Breast epithelium (tissue), 4 donors: ENCODE measurements at regions not wholly inside any gene's neighbourhood (a gene's known extent, or its start where the extent isn't known, plus 50 kb on each side); places are given as distances from the start of the nearest gene placed in this dataset.

Experiments
- DNase-seq, 2 donors: peaks; one replicate each; pipeline ENCODE4 v3.0.0-alpha.2; 2019; ENCODE audit warnings: low spot score in 2 of 2
- H3K27ac ChIP-seq, 2 donors: fragments of 200-600 bp; sonication (generic) in 1 of 2; one replicate each; pipeline ENCODE4 v1.5.1; 2016 to 2019; ENCODE audit warnings: mild to moderate bottlenecking in 1 of 2
- H3K27me3 ChIP-seq, 2 donors: fragments of 200-600 bp; sonication (generic) in 1 of 2; one replicate each; pipeline versions ENCODE4 v1.5.1 to v1.6.0; 2017 to 2019; ENCODE audit warnings: control low read depth in 1 of 2, mild to moderate bottlenecking in 1 of 2
- H3K36me3 ChIP-seq: fragments of 200-600 bp; one replicate; pipeline ENCODE4 v1.5.1; 2019
- H3K4me1 ChIP-seq, 2 donors: fragments of 200-600 bp; sonication (generic); one replicate each; pipeline ENCODE4 v1.5.1; 2016 to 2019; ENCODE audit warnings: control low read depth in 1 of 2
- H3K4me3 ChIP-seq, 3 donors: fragments of 200-600 bp; sonication (generic); 1 replicate in 2 of 3; 2 replicates in 1 of 3; pipeline ENCODE4 v1.5.1; 2016 to 2019; ENCODE audit warnings: mild to moderate bottlenecking in 3 of 3, moderate library complexity in 2 of 3
- H3K9me3 ChIP-seq, 2 donors: fragments of 200-600 bp; sonication (generic) in 1 of 2; one replicate each; pipeline ENCODE4 v1.5.1; 2016 to 2019; ENCODE audit warnings: control low read depth in 1 of 2
- POLR2A ChIP-seq: fragments of 450-650 bp; IDR thresholded peaks from one replicate; pipeline ENCODE4 v1.6.1; 2016; ENCODE audit warnings: antibody characterized with exemption, mild to moderate bottlenecking, moderate library complexity
- POLR2AphosphoS5 ChIP-seq, 3 donors: sonication (generic); formaldehyde crosslinking; IDR thresholded peaks; one replicate each; pipeline ENCODE4 v1.6.1; 2017; ENCODE audit warnings: antibody characterized with exemption in 3 of 3
- intact Hi-C: fragments of 100-400 bp; cut with DNase I; formaldehyde crosslinking; loops from one replicate; pipeline ENCODE4 v1.15.1; 2023; ENCODE audit warnings: low total_unique reads
- TF ChIP-seq, protein P1 (sequence below), 3 donors: fragments of 450-650 bp; IDR thresholded peaks; one replicate each; pipeline ENCODE4 v1.5.1; 2016 to 2017; ENCODE audit warnings: antibody characterized with exemption in 3 of 3, mild to moderate bottlenecking in 3 of 3, moderate library complexity in 3 of 3

DNA sequence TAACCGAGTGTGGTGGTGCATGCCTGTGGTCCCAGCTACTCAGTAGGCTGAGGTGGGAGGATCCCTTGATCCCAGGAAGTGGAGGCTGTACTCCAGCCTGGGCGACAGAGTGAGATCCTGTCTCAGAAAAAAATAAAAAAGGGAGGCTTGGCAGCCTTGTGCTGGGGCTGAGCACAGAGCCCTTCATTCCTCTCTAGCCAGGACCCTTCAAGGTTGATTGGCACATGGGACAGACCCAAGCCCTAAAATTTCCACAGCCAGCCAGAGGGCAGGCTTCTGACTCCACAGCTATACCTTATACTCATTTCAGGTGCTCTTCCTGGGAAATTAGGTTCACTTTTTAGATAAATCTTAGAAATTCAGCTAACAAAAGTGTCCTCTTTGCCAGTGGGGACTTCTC, 553.0 kb upstream of the CPEB2 start:
- H3K9me3 ChIP-seq, result no peaks in the 10 kb centered on the region
- TF ChIP-seq POLR2AphosphoS5 (IDR thresholded peaks at IDR 0.05) (no peak), POLR2A (no peak)
- TF ChIP-seq, protein P1, sequence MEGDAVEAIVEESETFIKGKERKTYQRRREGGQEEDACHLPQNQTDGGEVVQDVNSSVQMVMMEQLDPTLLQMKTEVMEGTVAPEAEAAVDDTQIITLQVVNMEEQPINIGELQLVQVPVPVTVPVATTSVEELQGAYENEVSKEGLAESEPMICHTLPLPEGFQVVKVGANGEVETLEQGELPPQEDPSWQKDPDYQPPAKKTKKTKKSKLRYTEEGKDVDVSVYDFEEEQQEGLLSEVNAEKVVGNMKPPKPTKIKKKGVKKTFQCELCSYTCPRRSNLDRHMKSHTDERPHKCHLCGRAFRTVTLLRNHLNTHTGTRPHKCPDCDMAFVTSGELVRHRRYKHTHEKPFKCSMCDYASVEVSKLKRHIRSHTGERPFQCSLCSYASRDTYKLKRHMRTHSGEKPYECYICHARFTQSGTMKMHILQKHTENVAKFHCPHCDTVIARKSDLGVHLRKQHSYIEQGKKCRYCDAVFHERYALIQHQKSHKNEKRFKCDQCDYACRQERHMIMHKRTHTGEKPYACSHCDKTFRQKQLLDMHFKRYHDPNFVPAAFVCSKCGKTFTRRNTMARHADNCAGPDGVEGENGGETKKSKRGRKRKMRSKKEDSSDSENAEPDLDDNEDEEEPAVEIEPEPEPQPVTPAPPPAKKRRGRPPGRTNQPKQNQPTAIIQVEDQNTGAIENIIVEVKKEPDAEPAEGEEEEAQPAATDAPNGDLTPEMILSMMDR (IDR thresholded peaks at IDR 0.05), result no peak
- DNase-seq, result no peak
- no peak overlapping the region for H3K27ac ChIP-seq
- no peaks in the 10 kb centered on the region for H3K36me3 ChIP-seq
- intact Hi-C loops, result no loop called here
- H3K4me3 ChIP-seq, result no peak overlapping the region
- no peaks in the 10 kb centered on the region for H3K4me1 ChIP-seq
- H3K27me3 ChIP-seq, result no peaks in the 10 kb centered on the region

- H3K36me3 ChIP-seq, result no peaks in the 10 kb centered on the region
- no peak for DNase-seq
- H3K9me3 ChIP-seq, result no peaks in the 10 kb centered on the region
- H3K4me1 ChIP-seq, result no peaks in the 10 kb centered on the region
- no peak for TF ChIP-seq POLR2A
- TF ChIP-seq, protein P1 (IDR thresholded peaks at IDR 0.05), result no peak
- no peak for TF ChIP-seq POLR2AphosphoS5 (IDR thresholded peaks at IDR 0.05)
- intact Hi-C loops, result no loop called here
- no peak overlapping the region for H3K27ac ChIP-seq
- H3K27me3 ChIP-seq, result no peaks in the 10 kb centered on the region
- no peak overlapping the region for H3K4me3 ChIP-seq
Measured at GRCh38 chr4:14452001-14452400, 550.3 kb upstream of the CPEB2 start.

DNA sequence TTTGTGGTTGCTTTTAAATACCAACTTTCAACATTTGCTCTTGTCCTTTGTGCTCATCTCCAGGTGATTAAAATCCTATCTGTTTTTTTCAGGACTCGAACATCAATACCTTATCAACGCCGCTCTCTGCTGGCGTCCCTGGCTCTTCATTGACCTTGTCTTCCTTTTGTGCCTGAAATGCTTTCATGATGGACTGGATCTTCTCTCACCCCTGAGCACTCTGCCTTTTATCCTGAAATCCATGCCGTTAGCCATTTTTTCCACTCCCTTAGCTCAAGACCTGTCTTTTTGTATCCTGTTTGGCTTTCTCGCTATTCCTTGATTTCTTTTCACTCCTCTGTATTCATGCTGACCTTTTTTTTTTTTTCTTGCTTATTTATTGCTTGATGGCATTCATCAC, 549.5 kb upstream of the CPEB2 start:
- no peaks in the 10 kb centered on the region for H3K36me3 ChIP-seq
- no peak for DNase-seq
- no peaks in the 10 kb centered on the region for H3K27me3 ChIP-seq
- H3K27ac ChIP-seq, result no peak overlapping the region
- intact Hi-C loops, result no loop called here
- H3K4me3 ChIP-seq, result no peak overlapping the region
- TF ChIP-seq POLR2AphosphoS5 (IDR thresholded peaks at IDR 0.05) (no peak), POLR2A (no peak)
- TF ChIP-seq, protein P1 (IDR thresholded peaks at IDR 0.05), result no peak
- H3K9me3 ChIP-seq, result no peaks in the 10 kb centered on the region
- no peaks in the 10 kb centered on the region for H3K4me1 ChIP-seq

DNA sequence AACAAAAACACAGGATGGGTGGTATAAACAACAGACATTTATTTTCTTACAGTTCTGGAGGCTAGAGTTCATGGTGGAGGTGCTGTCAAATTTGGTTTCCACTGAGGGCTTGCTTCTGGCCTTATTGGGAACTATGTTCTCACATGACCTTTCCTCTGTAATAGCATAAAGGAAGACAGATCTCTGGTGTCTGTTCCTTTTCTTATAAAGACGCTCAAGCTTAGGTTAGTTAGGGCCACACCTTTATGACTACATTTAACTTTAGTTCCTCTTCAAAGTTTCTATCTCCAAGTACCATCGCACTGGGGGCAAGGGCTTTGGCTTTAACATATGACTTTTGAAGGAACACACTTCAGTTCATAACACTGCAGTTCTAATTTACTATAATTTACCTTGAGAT, 543.8 kb upstream of the CPEB2 start:
- TF ChIP-seq POLR2AphosphoS5 (IDR thresholded peaks at IDR 0.05) (no peak), POLR2A (no peak)
- TF ChIP-seq, protein P1 (IDR thresholded peaks at IDR 0.05), result no peak
- H3K4me3 ChIP-seq, result no peak overlapping the region
- no peaks in the 10 kb centered on the region for H3K27me3 ChIP-seq
- DNase-seq, result no peak
- intact Hi-C loops, result no loop called here
- H3K36me3 ChIP-seq, result no peaks in the 10 kb centered on the region
- H3K27ac ChIP-seq, result no peak overlapping the region
- no peaks in the 10 kb centered on the region for H3K4me1 ChIP-seq
- H3K9me3 ChIP-seq, result no peaks in the 10 kb centered on the region

- H3K9me3 ChIP-seq, result no peaks in the 10 kb centered on the region
- TF ChIP-seq POLR2AphosphoS5 (IDR thresholded peaks at IDR 0.05) (no peak), POLR2A (no peak)
- TF ChIP-seq, protein P1 (IDR thresholded peaks at IDR 0.05), result no peak
- DNase-seq, result no peak
- intact Hi-C loops, result no loop called here
- H3K4me1 ChIP-seq, result no peaks in the 10 kb centered on the region
- H3K4me3 ChIP-seq, result no peak overlapping the region
- no peaks in the 10 kb centered on the region for H3K36me3 ChIP-seq
- no peak overlapping the region for H3K27ac ChIP-seq
- no peaks in the 10 kb centered on the region for H3K27me3 ChIP-seq
Measured at GRCh38 chr4:14465057-14465456, 537.2 kb upstream of the CPEB2 start.
